Medulla oblongata (tissue), 1 donor: ENCODE measurements at regions not wholly inside any gene's neighbourhood (a gene's known extent, or its start where the extent isn't known, plus 50 kb on each side); places are given as distances from the start of the nearest gene placed in this dataset.
"Not testable (repeated sequence)": the region's sequence is repeated elsewhere in the genome, so short reads cannot be mapped to it uniquely, and the experiment has no call there.

Experiments used
- DNase-seq: peaks from one replicate; pipeline ENCODE4 v3.0.0-alpha.2; 2015; ENCODE audit errors: extremely low spot score

GRCh38 chr4:96317891-96318290 lies 478.0 kb downstream of the PDHA2 start:
- no peak for DNase-seq

- DNase-seq = no peak
These were observed 487.0 kb downstream of the PDHA2 start for GRCh38 chr4:96326846-96327245.

- no peak for DNase-seq
These were observed 502.3 kb downstream of the PDHA2 start for GRCh38 chr4:96342196-96342595.

GRCh38 chr4:96342790-96343455 lies 503.0 kb downstream of the PDHA2 start:
- no peak for DNase-seq

- DNase-seq = no peak
These were observed 503.9 kb downstream of the PDHA2 start for GRCh38 chr4:96343836-96344235.

GRCh38 chr4:96347582-96347981 lies 507.7 kb downstream of the PDHA2 start:
- no peak for DNase-seq

GRCh38 chr4:96352051-96352517 lies 512.2 kb downstream of the PDHA2 start:
- peak; percentile 56 for DNase-seq

GRCh38 chr4:96354036-96354712 lies 514.3 kb downstream of the PDHA2 start:
- DNase-seq = peak; percentile 28

- no peak for DNase-seq
These were observed 515.5 kb downstream of the PDHA2 start for GRCh38 chr4:96355414-96355813.

GRCh38 chr4:96356591-96357370 lies 516.9 kb downstream of the PDHA2 start:
- DNase-seq = no peak

GRCh38 chr4:96366632-96367031 lies 526.7 kb downstream of the PDHA2 start:
- no peak for DNase-seq

- DNase-seq = no peak
These were observed 535.5 kb downstream of the PDHA2 start for GRCh38 chr4:96375367-96375766.

- no peak for DNase-seq
These were observed 539.6 kb downstream of the PDHA2 start for GRCh38 chr4:96379524-96379923.

GRCh38 chr4:96380106-96380505 lies 540.2 kb downstream of the PDHA2 start:
- DNase-seq = no peak

- no peak for DNase-seq
These were observed 543.5 kb downstream of the PDHA2 start for GRCh38 chr4:96383349-96383748.

- no peak for DNase-seq
These were observed 549.9 kb downstream of the PDHA2 start for GRCh38 chr4:96389770-96390169.

- DNase-seq = no peak
These were observed 550.5 kb downstream of the PDHA2 start for GRCh38 chr4:96390404-96390803.

- DNase-seq = no peak
These were observed 555.9 kb downstream of the PDHA2 start for GRCh38 chr4:96395747-96396146.

- no peak for DNase-seq
These were observed 566.8 kb downstream of the PDHA2 start for GRCh38 chr4:96406742-96407141.

- no peak for DNase-seq
These were observed 567.3 kb downstream of the PDHA2 start for GRCh38 chr4:96407225-96407624.

GRCh38 chr4:96407738-96408463 lies 568.0 kb downstream of the PDHA2 start:
- DNase-seq = peak; percentile 2

- not testable (repeated sequence) for DNase-seq
These were observed 575.0 kb downstream of the PDHA2 start for GRCh38 chr4:96414853-96415252.
